Liver (tissue), 8 donors: ENCODE measurements at regions not wholly inside any gene's neighbourhood (a gene's known extent, or its start where the extent isn't known, plus 50 kb on each side); places are given as distances from the start of the nearest gene placed in this dataset.

Experiments
- DNase-seq: peaks from one replicate; pipeline ENCODE4 v3.0.0-alpha.2; 2017; ENCODE audit warnings: low spot score
- H3K27ac ChIP-seq, 2 donors: one replicate each; pipeline ENCODE4 v1.7.0; 2013; ENCODE audit warnings: inconsistent platforms in 2 of 2, low read length in 2 of 2, control low read depth in 1 of 2, low read depth in 1 of 2, mild to moderate bottlenecking in 1 of 2
- H3K27me3 ChIP-seq, 4 donors: one replicate each; pipeline versions ENCODE4 v1.6.1 to v1.7.0; 2013; ENCODE audit warnings: low read length in 3 of 4, inconsistent platforms in 1 of 4, mild to moderate bottlenecking in 1 of 4, moderate library complexity in 1 of 4; ENCODE audit not compliant: control insufficient read depth in 4 of 4, insufficient read depth in 4 of 4
- H3K36me3 ChIP-seq, 4 donors: one replicate each; pipeline versions ENCODE4 v1.6.1 to v1.7.0; 2013; ENCODE audit warnings: low read length in 3 of 4, mild to moderate bottlenecking in 3 of 4, low read depth in 1 of 4, moderate library complexity in 1 of 4; ENCODE audit not compliant: control insufficient read depth in 4 of 4, insufficient read depth in 3 of 4
- H3K4me1 ChIP-seq, 4 donors: one replicate each; pipeline versions ENCODE4 v1.6.1 to v1.7.0; 2013; ENCODE audit warnings: low read length in 3 of 4, mild to moderate bottlenecking in 3 of 4, moderate library complexity in 1 of 4; ENCODE audit not compliant: control insufficient read depth in 4 of 4, insufficient read depth in 4 of 4
- H3K4me3 ChIP-seq, 3 donors: one replicate each; pipeline versions ENCODE4 v1.6.1 to v1.7.0; 2013; ENCODE audit warnings: low read length in 3 of 3, control low read depth in 1 of 3, low read depth in 1 of 3, mild to moderate bottlenecking in 1 of 3
- H3K9ac ChIP-seq, 2 donors: one replicate each; pipeline ENCODE4 v1.7.0; 2013; ENCODE audit warnings: low read length in 2 of 2, mild to moderate bottlenecking in 2 of 2, moderate library complexity in 2 of 2, control low read depth in 1 of 2, low read depth in 1 of 2
- H3K9me3 ChIP-seq, 4 donors: one replicate each; pipeline versions ENCODE4 v1.6.1 to v1.7.0; 2013; ENCODE audit warnings: low read length in 3 of 4; ENCODE audit not compliant: control insufficient read depth in 4 of 4
- ATF3 ChIP-seq: IDR thresholded peaks from 2 replicates; pipeline ENCODE4 v1.6.1; 2016; ENCODE audit warnings: antibody characterized with exemption
- CTCF ChIP-seq: fragments of 150-350 bp; IDR thresholded peaks from 2 replicates; pipeline ENCODE4 v1.5.1; 2017; ENCODE audit warnings: improper control_type of control experiment, low read depth, low read length; ENCODE audit not compliant: missing input control
- EGR1 ChIP-seq, 2 donors: IDR thresholded peaks; 2 replicates each; pipeline ENCODE4 v1.6.1; 2016 to 2018; ENCODE audit warnings: antibody characterized with exemption in 2 of 2, low read depth in 2 of 2
- FOXA1 ChIP-seq: IDR thresholded peaks from 2 replicates; pipeline ENCODE4 v1.6.1; 2016; ENCODE audit warnings: antibody characterized with exemption
- FOXA2 ChIP-seq: IDR thresholded peaks from 2 replicates; pipeline ENCODE4 v1.6.1; 2016; ENCODE audit warnings: antibody characterized with exemption
- GABPA ChIP-seq, 2 donors: IDR thresholded peaks in 1 of 2; conservative IDR thresholded peaks in 1 of 2; 2 replicates each; pipeline ENCODE4 v1.6.1; 2016; ENCODE audit warnings: antibody characterized with exemption in 2 of 2, mild to moderate bottlenecking in 1 of 2, moderate library complexity in 1 of 2
- HNF4A ChIP-seq, 2 donors: conservative IDR thresholded peaks; 2 replicates each; pipeline ENCODE4 v1.6.1; 2016; ENCODE audit warnings: antibody characterized with exemption in 2 of 2, mild to moderate bottlenecking in 2 of 2
- HNF4G ChIP-seq: IDR thresholded peaks from 2 replicates; pipeline ENCODE4 v1.6.1; 2016; ENCODE audit warnings: antibody characterized with exemption
- JUND ChIP-seq, 2 donors: IDR thresholded peaks; 2 replicates each; pipeline ENCODE4 v1.6.1; 2016; ENCODE audit warnings: antibody characterized with exemption in 2 of 2
- MAX ChIP-seq: IDR thresholded peaks from 2 replicates; pipeline ENCODE4 v1.6.1; 2016; ENCODE audit warnings: antibody characterized with exemption
- NR2F2 ChIP-seq: IDR thresholded peaks from 2 replicates; pipeline ENCODE4 v1.6.1; 2016; ENCODE audit warnings: antibody characterized with exemption
- RAD21 ChIP-seq, 2 donors: IDR thresholded peaks; 2 replicates each; pipeline ENCODE4 v1.6.1; 2016; ENCODE audit warnings: antibody characterized with exemption in 2 of 2, mild to moderate bottlenecking in 2 of 2
- REST ChIP-seq: IDR thresholded peaks from 2 replicates; pipeline ENCODE4 v1.6.1; 2016; ENCODE audit warnings: antibody characterized with exemption, mild to moderate bottlenecking
- RXRA ChIP-seq, 2 donors: IDR thresholded peaks; 2 replicates each; pipeline ENCODE4 v1.6.1; 2017 to 2018; ENCODE audit warnings: antibody characterized with exemption in 2 of 2, mild to moderate bottlenecking in 1 of 2
- SP1 ChIP-seq: IDR thresholded peaks from 2 replicates; pipeline ENCODE4 v1.6.1; 2018; ENCODE audit warnings: antibody characterized with exemption, mild to moderate bottlenecking
- TAF1 ChIP-seq: conservative IDR thresholded peaks from 2 replicates; pipeline ENCODE4 v1.6.1; 2016; ENCODE audit warnings: antibody characterized with exemption, mild to moderate bottlenecking
- YY1 ChIP-seq: IDR thresholded peaks from 2 replicates; pipeline ENCODE4 v1.6.1; 2016; ENCODE audit warnings: antibody characterized with exemption, mild to moderate bottlenecking
- ZBTB33 ChIP-seq: IDR thresholded peaks from 2 replicates; pipeline ENCODE4 v1.6.1; 2016; ENCODE audit warnings: antibody characterized with exemption
- WGBS: extraction: QIAGEN DNeasy Blood & Tissue Kit; methylation state at CpG from one replicate; pipeline ENCODE4 v1.1.7; 2013; 5-methylcytosine and 5-hydroxymethylcytosine counted together
- donor health status: healthy.
- donor health status: healthy.
- donor health status: healthy.
- donor health status: healthy.
- donor health status: healthy.

- no peak for TF ChIP-seq ZBTB33
- TF ChIP-seq FOXA2 = no peak
- no peak for TF ChIP-seq MAX
- TF ChIP-seq HNF4G = no peak
These were observed 99.3 kb upstream of the EFNA5 start (continued) for GRCh38 chr5:107770051-107770450.

DNA sequence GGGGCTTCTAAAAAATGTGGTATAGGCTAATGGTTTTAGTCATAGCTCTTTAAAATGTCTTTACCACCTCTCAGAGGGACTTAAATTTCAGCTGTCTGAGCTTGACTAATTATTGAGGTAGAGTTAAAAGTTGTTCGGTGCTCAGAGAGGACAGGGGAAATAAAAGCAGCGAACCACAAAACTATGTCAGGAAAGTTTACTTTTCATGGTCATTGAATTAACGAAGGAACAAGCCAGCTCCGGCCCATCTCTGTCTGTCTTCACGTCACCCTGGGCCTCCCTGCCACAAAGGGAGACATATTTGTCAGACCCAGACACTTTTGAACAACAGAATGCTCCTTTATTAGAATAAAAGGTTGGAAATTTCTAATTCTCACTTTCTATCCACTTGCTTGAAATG is 98.8 kb upstream of the EFNA5 start:
- no peaks in the 10 kb centered on the region for H3K9me3 ChIP-seq
- H3K4me1 ChIP-seq = no peaks in the 10 kb centered on the region
- no peaks in the 10 kb centered on the region for H3K36me3 ChIP-seq
- TF ChIP-seq JUND (IDR thresholded peaks at IDR 0.05) (no peak), EGR1 (IDR thresholded peaks at IDR 0.05; ENCODE audit: low read depth in 2 of 2) (no peak), YY1 (no peak), NR2F2 (no peak), ZBTB33 (no peak), SP1 (no peak), TAF1 (no peak), FOXA2 (no peak), HNF4A (conservative IDR thresholded peaks at IDR 0.05) (no peak), RXRA (IDR thresholded peaks at IDR 0.05) (no peak), MAX (no peak), REST (no peak), HNF4G (no peak), CTCF (no peak), ATF3 (no peak), RAD21 (IDR thresholded peaks at IDR 0.05) (no peak), GABPA (IDR thresholded peaks at IDR 0.05 in 1 of 2, conservative IDR thresholded peaks at IDR 0.05 in 1 of 2) (no peak), FOXA1 (no peak)
- H3K27ac ChIP-seq = no peak overlapping the region
- WGBS = 90% methylated on average over 5 of the region's 5 CpGs
- H3K9ac ChIP-seq = no peak overlapping the region
- H3K4me3 ChIP-seq = no peak overlapping the region
- no peak for DNase-seq
- peaks cover 0 to 2% (median 0%) of the 10 kb centered on the region in 4 donors for H3K27me3 ChIP-seq
